ENCODE measurements at regions not wholly inside any gene's neighbourhood (a gene's known extent, or its start where the extent isn't known, plus 50 kb on each side); places are given as distances from the start of the nearest gene placed in this dataset.
"Not testable (repeated sequence)": the region's sequence is repeated elsewhere in the genome, so short reads cannot be mapped to it uniquely, and the experiment has no call there.

DNA sequence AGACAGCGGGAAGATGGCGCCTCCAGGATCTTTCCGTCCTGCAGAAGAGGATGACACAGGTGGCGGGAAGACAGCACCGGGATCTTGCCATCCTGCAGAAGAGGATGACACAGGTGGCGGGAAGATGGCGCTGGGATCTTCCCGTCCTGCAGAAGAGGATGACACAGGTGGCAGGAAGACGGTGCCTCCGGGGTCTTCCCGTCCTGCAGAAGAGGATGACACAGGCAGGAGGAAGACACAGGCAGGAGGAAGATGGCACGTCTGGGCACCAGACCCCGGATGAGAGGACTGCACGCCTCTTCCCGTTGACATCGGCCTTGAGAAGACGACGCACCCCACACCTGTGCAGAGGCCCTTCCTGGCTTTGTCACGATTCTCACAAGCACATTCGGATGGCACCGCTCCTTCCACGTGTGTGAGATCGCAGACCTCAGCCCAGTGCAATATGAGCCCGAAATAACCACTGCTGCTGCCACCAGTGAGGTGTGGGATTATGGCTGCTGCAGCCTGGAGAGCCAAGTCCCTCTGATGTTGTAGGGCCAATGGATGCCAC lies 79.4 kb upstream of the SNTG2 start:
- DNase-seq (ENCODE audit: low spot score in 2 of 2): no peak
- no peaks in the 10 kb centered on the region for H3K4me1 ChIP-seq
- no peak overlapping the region for H3K27ac ChIP-seq
- no peaks in the 10 kb centered on the region for H3K36me3 ChIP-seq
- 87 to 94% methylated on average over 23 to 24 of the region's 24 CpGs for WGBS, 2 donors
- peaks cover 0 to 6% of the 10 kb centered on the region in 2 donors for H3K27me3 ChIP-seq
- H3K4me3 ChIP-seq: no peak overlapping the region
- H3K9me3 ChIP-seq: no peaks in the 10 kb centered on the region
- TF ChIP-seq POLR2A (IDR thresholded peaks at IDR 0.05) (no peak), EP300 (IDR thresholded peaks at IDR 0.05) (no peak)
- TF ChIP-seq, protein P1, sequence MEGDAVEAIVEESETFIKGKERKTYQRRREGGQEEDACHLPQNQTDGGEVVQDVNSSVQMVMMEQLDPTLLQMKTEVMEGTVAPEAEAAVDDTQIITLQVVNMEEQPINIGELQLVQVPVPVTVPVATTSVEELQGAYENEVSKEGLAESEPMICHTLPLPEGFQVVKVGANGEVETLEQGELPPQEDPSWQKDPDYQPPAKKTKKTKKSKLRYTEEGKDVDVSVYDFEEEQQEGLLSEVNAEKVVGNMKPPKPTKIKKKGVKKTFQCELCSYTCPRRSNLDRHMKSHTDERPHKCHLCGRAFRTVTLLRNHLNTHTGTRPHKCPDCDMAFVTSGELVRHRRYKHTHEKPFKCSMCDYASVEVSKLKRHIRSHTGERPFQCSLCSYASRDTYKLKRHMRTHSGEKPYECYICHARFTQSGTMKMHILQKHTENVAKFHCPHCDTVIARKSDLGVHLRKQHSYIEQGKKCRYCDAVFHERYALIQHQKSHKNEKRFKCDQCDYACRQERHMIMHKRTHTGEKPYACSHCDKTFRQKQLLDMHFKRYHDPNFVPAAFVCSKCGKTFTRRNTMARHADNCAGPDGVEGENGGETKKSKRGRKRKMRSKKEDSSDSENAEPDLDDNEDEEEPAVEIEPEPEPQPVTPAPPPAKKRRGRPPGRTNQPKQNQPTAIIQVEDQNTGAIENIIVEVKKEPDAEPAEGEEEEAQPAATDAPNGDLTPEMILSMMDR (IDR thresholded peaks at IDR 0.05): no peak

- TF ChIP-seq EP300 (IDR thresholded peaks at IDR 0.05) (no peak), POLR2A (IDR thresholded peaks at IDR 0.05) (no peak)
- TF ChIP-seq, protein P1 (IDR thresholded peaks at IDR 0.05): no peak
- no peak for DNase-seq (ENCODE audit: low spot score in 2 of 2)
Observed at GRCh38 chr2:870426-870825, 80.2 kb upstream of the SNTG2 start.

GRCh38 chr2:869894-870293 lies 80.8 kb upstream of the SNTG2 start:
- no peaks in the 10 kb centered on the region for H3K36me3 ChIP-seq
- peaks cover 0 to 6% of the 10 kb centered on the region in 2 donors for H3K27me3 ChIP-seq
- 90% methylated on average over 1 of the region's 1 CpG for whole genome bisulfite sequencing, 2 donors
- TF ChIP-seq EP300 (IDR thresholded peaks at IDR 0.05): no peak
- TF ChIP-seq, protein P1 (IDR thresholded peaks at IDR 0.05): no peak
- TF ChIP-seq POLR2A (IDR thresholded peaks at IDR 0.05): no peak
- H3K9me3 ChIP-seq: no peaks in the 10 kb centered on the region
- no peaks in the 10 kb centered on the region for H3K4me1 ChIP-seq
- H3K4me3 ChIP-seq: no peak overlapping the region
- DNase-seq (ENCODE audit: low spot score in 2 of 2): no peak
- H3K27ac ChIP-seq: no peak overlapping the region

More at GRCh38 chr2:870426-870825, 80.2 kb upstream of the SNTG2 start:
- no peaks in the 10 kb centered on the region for H3K36me3 ChIP-seq
- no peaks in the 10 kb centered on the region for H3K4me1 ChIP-seq
- H3K9me3 ChIP-seq: no peaks in the 10 kb centered on the region
- 80 to 84% methylated on average over 8 of the region's 8 CpGs for WGBS, 2 donors
- no peak overlapping the region for H3K4me3 ChIP-seq
- H3K27me3 ChIP-seq: peaks cover 0 to 6% of the 10 kb centered on the region in 2 donors
- no peak overlapping the region for H3K27ac ChIP-seq

DNA sequence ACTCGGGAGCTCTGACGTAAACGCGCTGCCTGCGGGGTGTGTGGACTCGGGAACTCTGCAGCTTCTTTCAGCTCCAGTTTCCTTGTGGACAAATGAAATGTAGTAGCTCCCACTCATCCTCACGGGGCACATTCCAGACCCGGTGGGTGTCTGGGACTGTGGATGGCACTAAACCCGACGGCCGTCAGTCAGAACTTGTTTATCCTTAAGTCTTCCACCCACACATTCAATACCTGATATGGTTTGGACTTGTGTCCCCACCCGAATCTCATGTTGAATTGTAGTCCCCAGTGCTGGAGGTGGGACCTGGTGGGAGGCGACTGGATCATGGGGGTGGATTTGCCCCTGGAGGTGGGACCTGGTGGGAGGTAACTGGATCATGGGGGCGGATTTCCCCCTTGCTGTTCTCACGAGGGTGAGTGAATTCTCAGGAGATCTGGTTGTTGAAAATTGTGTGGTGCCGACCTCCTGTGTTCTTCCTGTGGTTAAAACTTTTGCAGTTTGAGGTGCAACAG lies 81.2 kb upstream of the SNTG2 start:
- no peak overlapping the region for H3K4me3 ChIP-seq

GRCh38 chr2:868857-869256 lies 81.8 kb upstream of the SNTG2 start:
- not testable (repeated sequence) for H3K9me3 ChIP-seq; H3K4me3 ChIP-seq; H3K27me3 ChIP-seq; H3K4me1 ChIP-seq; H3K36me3 ChIP-seq; H3K27ac ChIP-seq; DNase-seq (ENCODE audit: low spot score in 2 of 2)
- WGBS, 2 donors: 70 to 97% methylated on average over 21 to 32 of the region's 51 CpGs

More for the DNA sequence above, 81.2 kb upstream of the SNTG2 start:
- TF ChIP-seq POLR2A (IDR thresholded peaks at IDR 0.05) (no peak), EP300 (IDR thresholded peaks at IDR 0.05) (no peak)
- TF ChIP-seq, protein P1 (IDR thresholded peaks at IDR 0.05): no peak
- WGBS, 2 donors: 52 to 64% methylated on average over 10 to 16 of the region's 16 CpGs
- no peak overlapping the region for H3K27ac ChIP-seq
- no peaks in the 10 kb centered on the region for H3K36me3 ChIP-seq
- no peaks in the 10 kb centered on the region for H3K4me1 ChIP-seq
- no peak for DNase-seq (ENCODE audit: low spot score in 2 of 2)
- peaks cover 0 to 6% of the 10 kb centered on the region in 2 donors for H3K27me3 ChIP-seq
- no peaks in the 10 kb centered on the region for H3K9me3 ChIP-seq
